DMS53 treated with DMSO at 0.1 percent for 48 hours (cell line): ENCODE measurements at regions not wholly inside any gene's neighbourhood (a gene's known extent, or its start where the extent isn't known, plus 50 kb on each side); places are given as distances from the start of the nearest gene placed in this dataset.
"Not testable (repeated sequence)": the region's sequence is repeated elsewhere in the genome, so short reads cannot be mapped to it uniquely, and the experiment has no call there.

Experiments
- DNase-seq: peaks from one replicate; lab custom pipeline; 2025; ENCODE audit not compliant: unreplicated experiment; lab: John Stamatoyannopoulos, UW

DNA sequence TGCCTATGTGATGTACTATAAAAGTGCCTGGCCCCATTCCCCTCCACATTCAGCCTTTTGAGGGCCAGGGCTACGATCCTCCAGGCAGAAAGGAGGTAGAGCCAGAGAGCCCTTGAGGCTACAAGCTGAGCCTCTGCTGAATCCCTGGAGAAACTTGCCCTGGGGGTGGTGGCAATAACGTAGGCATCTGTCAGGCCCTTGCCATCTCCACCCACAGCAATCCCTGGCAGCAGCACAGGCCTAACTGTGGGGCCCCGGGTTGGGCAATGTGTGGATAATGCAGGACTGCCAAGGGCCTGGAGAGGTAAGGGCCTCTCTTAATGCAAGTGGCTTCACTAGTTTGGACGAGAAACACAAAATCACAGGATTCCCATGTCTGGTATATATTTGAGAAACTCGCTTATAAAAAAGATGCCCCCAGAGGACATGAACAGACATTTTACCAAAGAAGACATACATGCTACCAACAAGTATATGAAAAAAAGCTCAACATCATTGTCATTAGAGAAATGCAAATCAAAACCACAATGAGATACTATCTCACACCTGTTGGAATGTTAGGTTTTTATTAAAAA is 99.0 kb downstream of the QRSL1 start:
- no peak for DNase-seq

DNA sequence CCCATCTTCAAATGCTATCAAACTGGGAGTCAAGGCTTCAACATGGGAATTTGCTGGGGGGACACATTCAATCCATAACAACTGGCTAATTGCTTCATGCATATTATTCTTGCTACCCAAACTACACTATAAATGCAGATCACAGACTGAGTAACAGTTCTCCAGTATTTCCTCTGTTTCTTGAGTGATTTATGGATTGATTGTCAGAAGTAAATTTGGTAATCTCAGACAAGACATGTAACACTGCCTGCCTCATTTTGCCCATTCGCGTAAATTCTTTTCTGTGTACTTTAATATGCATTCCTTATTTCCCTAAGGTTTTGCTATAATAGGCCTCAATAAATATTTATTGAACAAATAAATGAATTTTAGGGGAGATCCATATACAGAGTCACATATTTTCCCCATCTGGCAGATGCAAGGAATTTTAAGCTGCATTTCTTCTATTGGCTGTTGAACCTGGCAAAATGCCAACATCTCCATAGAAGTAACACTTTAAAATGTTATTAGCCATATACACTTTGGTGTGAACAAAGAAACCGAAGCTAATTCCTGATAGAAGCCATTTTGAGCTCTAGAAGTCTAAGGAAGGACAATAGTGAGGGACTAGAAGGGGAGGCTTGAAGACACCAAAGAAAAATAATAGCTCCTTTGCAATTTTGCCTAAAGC is 98.2 kb downstream of the QRSL1 start:
- DNase-seq: no peak

DNA sequence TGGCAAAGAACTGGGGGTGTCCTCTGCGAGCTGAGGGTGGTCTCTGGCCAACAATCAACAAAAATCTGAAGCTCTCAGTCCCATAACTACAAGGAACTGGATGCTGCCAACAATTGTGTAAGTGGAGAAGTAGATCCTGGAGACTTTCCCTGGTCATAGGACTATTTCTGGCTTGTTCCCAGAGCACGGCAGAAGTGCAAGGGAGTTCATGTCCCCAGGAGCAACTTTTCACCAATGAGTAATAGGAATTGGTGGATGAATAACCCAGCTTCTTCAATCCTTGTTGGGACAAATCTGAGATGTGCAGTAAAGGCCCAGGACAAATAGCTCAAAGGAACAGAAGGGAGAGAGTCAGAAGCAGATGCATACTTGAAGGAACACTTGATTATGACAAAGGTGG is 95.5 kb downstream of the QRSL1 start:
- DNase-seq: no peak

DNA sequence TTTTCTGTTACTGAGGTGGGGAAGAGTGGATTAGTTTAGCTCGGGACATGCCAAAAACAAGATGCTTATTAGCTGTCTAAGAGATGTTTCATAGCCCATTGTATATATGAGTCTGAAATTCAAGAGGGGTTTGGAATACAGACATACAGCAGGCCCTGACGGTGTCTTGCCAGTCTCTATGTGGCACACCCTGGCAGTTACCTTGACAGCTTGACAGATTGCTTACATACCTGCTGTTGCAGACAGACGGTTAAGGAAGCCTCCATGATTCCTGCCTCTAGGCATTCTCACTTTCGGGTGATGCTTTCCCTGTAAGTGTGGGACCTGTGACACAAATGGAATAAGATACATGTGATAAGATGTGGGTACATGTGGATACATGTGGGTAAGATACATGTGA is 95.0 kb downstream of the QRSL1 start:
- no peak for DNase-seq

DNA sequence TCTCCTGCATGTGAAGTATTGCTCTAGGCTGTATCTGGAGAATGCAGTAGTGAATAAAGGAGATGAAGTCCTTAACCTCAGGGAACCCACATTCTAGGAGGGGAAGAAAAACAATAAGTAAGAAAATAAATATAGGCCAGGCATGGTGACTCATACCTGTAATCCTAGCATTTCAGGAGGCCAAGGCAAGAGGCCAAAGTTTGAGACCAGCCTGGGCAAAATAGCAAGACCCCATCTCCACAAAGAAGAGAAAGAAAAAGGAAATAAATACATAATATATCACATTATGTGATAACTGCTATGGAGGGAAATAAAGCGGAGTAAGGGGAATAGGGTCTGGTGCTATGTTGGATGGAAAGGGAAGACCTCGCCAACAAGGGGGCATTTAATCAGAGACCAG is 94.0 kb downstream of the QRSL1 start:
- DNase-seq: not testable (repeated sequence)

DNA sequence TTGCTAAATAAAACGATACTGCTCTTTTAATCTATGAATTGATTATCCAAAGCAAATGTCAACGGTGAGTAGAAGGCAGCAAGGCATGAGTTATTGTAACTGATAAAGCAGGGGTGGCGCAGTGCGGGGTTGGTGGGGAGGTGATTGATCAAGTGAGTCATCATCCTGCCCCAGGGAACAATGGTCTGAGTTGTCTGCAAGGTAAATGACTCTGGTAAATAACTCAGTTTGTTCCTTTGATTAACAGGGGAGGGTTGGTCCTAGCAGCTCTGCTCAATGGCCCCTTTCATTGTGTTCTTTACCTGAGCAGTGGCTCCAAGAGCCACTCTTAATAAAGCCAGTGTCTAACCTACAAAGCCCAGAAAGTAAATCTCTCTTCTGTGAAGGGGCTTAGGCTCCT is 91.8 kb downstream of the QRSL1 start:
- DNase-seq: not testable (repeated sequence)
